K562 (cell line): ENCODE measurements at regions not wholly inside any gene's neighbourhood (a gene's known extent, or its start where the extent isn't known, plus 50 kb on each side); places are given as distances from the start of the nearest gene placed in this dataset.

Experiments used
- ATAC-seq: fragments of 200-7000 bp; cut with Tn5 transposase; 3 replicates; pipeline ENCODE4 v1.9.1; 2020; ENCODE audit warnings: moderate library complexity
- BruUV-seq: library from RNA; stranded (reverse); fragments of 400-500 nt; replicated peaks from 2 replicates; lab custom pipeline; 2021; lab: Mats Ljungman, UMichigan
- CTCF ChIA-PET: fragments of 300-600 bp; formaldehyde crosslinking; extraction: SDS; loops from one replicate; lab custom pipeline; 2021; ENCODE audit warnings: low intra/inter-chr PET ratio; lab: Yijun Ruan, JAX
- POLR2A ChIA-PET: fragments of 300-600, 350-650 bp; sonication (Branson Sonifier 250); formaldehyde crosslinking; extraction: SDS; loops from one replicate; lab custom pipeline; 2021; ENCODE audit warnings: antibody characterized with exemption, inconsistent platforms; lab: Yijun Ruan, JAX
- DNase-seq, 4 experiments: peaks; one replicate each; pipeline versions ENCODE4 v3.0.0 to v3.0.0-alpha.2; 2011 to 2018; ENCODE audit warnings: low spot score in 3 of 4, mixed read lengths in 3 of 4; ENCODE audit errors: extremely low read depth in 1 of 4
- FAIRE-seq: peaks from 2 replicates; lab custom pipeline; 2011; peaks lifted over from hg19 to GRCh38; lab: Jason Lieb, UNC
- H2AFZ ChIP-seq: 2 replicates; pipeline ENCODE4 v1.6.0; 2011; ENCODE audit warnings: low read depth, low read length, control low read depth, inconsistent platforms
- H3K27ac ChIP-seq: fragments of 200-600 bp; 3 replicates; pipeline ENCODE4 v1.8.0; 2011; ENCODE audit warnings: low read depth, mild to moderate bottlenecking, control low read depth, inconsistent platforms, low read length, moderate library complexity, mixed read lengths; ENCODE audit errors: extremely low read depth
- H3K27me3 ChIP-seq, 2 experiments: fragments of 300-600 bp in 1 of 2; 2 replicates in 1 of 2; 3 replicates in 1 of 2; pipeline versions ENCODE4 v1.6.0 to v1.8.0; 2011; ENCODE audit warnings: inconsistent platforms in 2 of 2, low read length in 2 of 2, mild to moderate bottlenecking in 1 of 2, mixed read lengths in 1 of 2, moderate library complexity in 1 of 2; ENCODE audit not compliant: control insufficient read depth in 2 of 2, insufficient read depth in 2 of 2
- H3K36me3 ChIP-seq: fragments of 300-600 bp; 3 replicates; pipeline ENCODE4 v1.8.0; 2011; ENCODE audit warnings: mild to moderate bottlenecking, low read length, inconsistent platforms; ENCODE audit not compliant: control insufficient read depth, insufficient read depth
- H3K4me1 ChIP-seq, 2 experiments: fragments of 200-600 bp in 1 of 2; replicated peaks in 1 of 2; 2 replicates in 1 of 2; 3 replicates in 1 of 2; pipeline versions ENCODE4 v1.5.1 to v1.8.0; 2011; ENCODE audit warnings: inconsistent platforms in 2 of 2, low read length in 2 of 2, mild to moderate bottlenecking in 1 of 2, mixed read lengths in 1 of 2, moderate library complexity in 1 of 2; ENCODE audit not compliant: control insufficient read depth in 2 of 2, insufficient read depth in 2 of 2
- H3K4me2 ChIP-seq: 2 replicates; pipeline ENCODE4 v1.6.1; 2011; ENCODE audit warnings: low read length, control low read depth, inconsistent platforms, mixed read lengths; ENCODE audit not compliant: insufficient read depth
- H3K4me3 ChIP-seq: fragments of 200-600 bp; sonication (generic), shearing (Covaris generic); 2 replicates; pipeline ENCODE4 v1.5.1; 2016; ENCODE audit warnings: control low read depth, inconsistent platforms
- H3K79me2 ChIP-seq: fragments of 200-600 bp; 3 replicates; pipeline ENCODE4 v1.8.0; 2011; ENCODE audit warnings: low read length, inconsistent platforms; ENCODE audit not compliant: control insufficient read depth, insufficient read depth
- H3K9ac ChIP-seq, 2 experiments: 2 replicates each; pipeline versions ENCODE4 v1.6.0 to v1.6.1; 2011; ENCODE audit warnings: low read depth in 2 of 2, low read length in 2 of 2, control low read depth in 1 of 2, inconsistent platforms in 1 of 2, mild to moderate bottlenecking in 1 of 2, mixed read lengths in 1 of 2; ENCODE audit not compliant: insufficient read depth in 1 of 2
- H3K9me1 ChIP-seq: one replicate; pipeline ENCODE4 v1.6.0; 2011; ENCODE audit warnings: inconsistent platforms, mild to moderate bottlenecking, low read length, moderate library complexity; ENCODE audit not compliant: control insufficient read depth, insufficient read depth
- H3K9me3 ChIP-seq: replicated peaks from 2 replicates; pipeline ENCODE4 v1.5.1; 2011; ENCODE audit warnings: low read depth, low read length, inconsistent platforms; ENCODE audit not compliant: control insufficient read depth, insufficient read depth
- H4K20me1 ChIP-seq: replicated peaks from 2 replicates; pipeline ENCODE4 v1.6.1; 2011; ENCODE audit warnings: low read length, inconsistent platforms, mixed read lengths; ENCODE audit not compliant: control insufficient read depth, insufficient read depth
- RBM15 ChIP-seq: fragments of 200-400 bp; formaldehyde crosslinking; IDR thresholded peaks from 2 replicates; pipeline ENCODE4 v1.6.1; 2018; ENCODE audit warnings: mild to moderate bottlenecking, low read length, moderate library complexity; ENCODE audit not compliant: insufficient read depth
- RNF219 ChIP-seq: fragments of 250-450 bp; sonication (Bioruptor Pico); IDR thresholded peaks from 2 replicates; pipeline ENCODE4 v1.5.0; 2022; ENCODE audit warnings: mild to moderate bottlenecking
- ZNF217 ChIP-seq: sonication (generic); formaldehyde crosslinking; IDR thresholded peaks from 2 replicates; pipeline ENCODE4 v1.8.0; 2022; ENCODE audit warnings: mild to moderate bottlenecking, missing genetic modification reagents
- ZNF551 ChIP-seq: fragments of 250-450 bp; sonication (Bioruptor Pico); IDR thresholded peaks from 2 replicates; pipeline ENCODE4 v1.5.0; 2021; ENCODE audit warnings: mild to moderate bottlenecking, moderate library complexity
- WGBS: fragments of 100-300 bp; shearing (Covaris generic); methylation state at CpG from one replicate; pipeline ENCODE4 v1.1.6; 2016; ENCODE audit warnings: low coverage, mixed read lengths; ENCODE audit not compliant: insufficient coverage; ENCODE audit errors: missing lambda C conversion rate; 5-methylcytosine and 5-hydroxymethylcytosine counted together
- in situ Hi-C: fragments of 300-500 bp; cut with MboI; formaldehyde crosslinking; loops from 4 replicates; pipeline ENCODE4 v1.15.0; 2018; ENCODE audit warnings: inconsistent platforms, mixed read lengths
- intact Hi-C: fragments of 100-400 bp; cut with micrococcal nuclease; formaldehyde crosslinking; loops from 2 replicates; pipeline ENCODE4 v1.14.2; 2022

GRCh38 chr11:112785719-112786118 lies 175.5 kb upstream of the NCAM1 start:
- no peak overlapping the region for H3K27ac ChIP-seq
- H2AFZ ChIP-seq = no peak overlapping the region
- WGBS = 2% methylated on average over 3 of the region's 3 CpGs
- no TSS peak for BruUV-seq
- no peak for DNase-seq
- no peaks in the 10 kb centered on the region for H3K4me1 ChIP-seq
- no peak overlapping the region for H3K4me3 ChIP-seq
- in situ Hi-C loops (no loop called here), intact Hi-C loops (no loop called here)
- ChIA-PET CTCF (no interaction called here), POLR2A (no interaction called here)
- TF ChIP-seq RNF219 (CRISPR knock-in tag) (no peak), ZNF551 (CRISPR knock-in tag) (no peak), RBM15 (no peak)
- no peak overlapping the region for H3K4me2 ChIP-seq
- no peak for ATAC-seq
- no peaks in the 10 kb centered on the region for H3K36me3 ChIP-seq
- no peaks in the 10 kb centered on the region for H4K20me1 ChIP-seq
- no peaks in the 10 kb centered on the region for H3K79me2 ChIP-seq
- no peaks in the 10 kb centered on the region for H3K9me1 ChIP-seq
- H3K9ac ChIP-seq = no peak overlapping the region
- peaks cover 0 to 16% of the 10 kb centered on the region in 2 experiments; a peak in 2 of 5 replicates for H3K27me3 ChIP-seq
- H3K9me3 ChIP-seq = no peaks in the 10 kb centered on the region
- FAIRE-seq = no peak

- BruUV-seq = no TSS peak
- no peaks in the 10 kb centered on the region for H3K79me2 ChIP-seq
- H3K9ac ChIP-seq = no peak overlapping the region
- H2AFZ ChIP-seq = no peak overlapping the region
- no peaks in the 10 kb centered on the region for H3K9me3 ChIP-seq
- H3K4me1 ChIP-seq = no peaks in the 10 kb centered on the region
- no peaks in the 10 kb centered on the region for H3K36me3 ChIP-seq
- DNase-seq (no peak), ATAC-seq (no peak), FAIRE-seq (no peak)
- no peak overlapping the region for H3K27ac ChIP-seq
- no peak for TF ChIP-seq ZNF217
- H3K27me3 ChIP-seq = peaks cover 0 to 16% of the 10 kb centered on the region in 2 experiments; a peak in 2 of 5 replicates
- no peaks in the 10 kb centered on the region for H3K9me1 ChIP-seq
- in situ Hi-C loops = no loop called here
- no peaks in the 10 kb centered on the region for H4K20me1 ChIP-seq
- no peak overlapping the region for H3K4me3 ChIP-seq
- ChIA-PET CTCF (no interaction called here), POLR2A (no interaction called here)
- WGBS = 0% methylated on average over 3 of the region's 3 CpGs
- no peak overlapping the region for H3K4me2 ChIP-seq
- intact Hi-C loops = no loop called here
These were observed 175.0 kb upstream of the NCAM1 start for GRCh38 chr11:112786196-112786595.
